Vagina (tissue), 2 donors: ENCODE measurements at regions not wholly inside any gene's neighbourhood (a gene's known extent, or its start where the extent isn't known, plus 50 kb on each side); places are given as distances from the start of the nearest gene placed in this dataset.
"Not testable (repeated sequence)": the region's sequence is repeated elsewhere in the genome, so short reads cannot be mapped to it uniquely, and the experiment has no call there.

Experiments used
- CTCF ChIP-seq, 3 experiments: fragments of 450-650 bp in 2 of 3; fragments of 200-600 bp in 1 of 3; sonication (generic) in 1 of 3; IDR thresholded peaks; one replicate each; pipeline ENCODE4 v1.5.1; 2017 to 2019; ENCODE audit warnings: antibody characterized with exemption in 3 of 3, mild to moderate bottlenecking in 2 of 3, moderate library complexity in 2 of 3
- POLR2A ChIP-seq, 2 donors: fragments of 450-650 bp; IDR thresholded peaks; one replicate each; pipeline ENCODE4 v1.6.1; 2017; ENCODE audit warnings: antibody characterized with exemption in 2 of 2, mild to moderate bottlenecking in 2 of 2, moderate library complexity in 2 of 2
- POLR2AphosphoS5 ChIP-seq, 2 donors: sonication (generic); formaldehyde crosslinking; IDR thresholded peaks; one replicate each; pipeline ENCODE4 v1.9.0; 2017; ENCODE audit warnings: antibody characterized with exemption in 2 of 2, mild to moderate bottlenecking in 2 of 2, low read depth in 1 of 2; ENCODE audit not compliant: insufficient read depth in 1 of 2

- not testable (repeated sequence) for TF ChIP-seq CTCF (IDR thresholded peaks at IDR 0.05); POLR2AphosphoS5 (IDR thresholded peaks at IDR 0.05; ENCODE audit: insufficient read depth in 1 of 2, low read depth in 1 of 2); POLR2A (IDR thresholded peaks at IDR 0.05)
Measured at GRCh38 chr7:29646116-29646515, 82.5 kb downstream of the PRR15 start.
